HG03066 (cell line): ENCODE measurements at regions not wholly inside any gene's neighbourhood (a gene's known extent, or its start where the extent isn't known, plus 50 kb on each side); places are given as distances from the start of the nearest gene placed in this dataset.

Source experiments
- ATAC-seq: cut with Tn5 transposase; IDR thresholded peaks from one replicate; pipeline ENCODE4 v1.9.1; 2021; ENCODE audit warnings: low read depth; ENCODE audit not compliant: unreplicated experiment

- ATAC-seq: no peak
Observed at GRCh38 chr12:124420996-124421674, 126.2 kb downstream of the RFLNA start.

GRCh38 chr12:124420041-124420995, 125.4 kb downstream of the RFLNA start:
- ATAC-seq: no peak

GRCh38 chr12:124419292-124420040, 124.6 kb downstream of the RFLNA start:
- ATAC-seq: no peak

- no peak for ATAC-seq
Observed at GRCh38 chr12:124418791-124419190, 123.9 kb downstream of the RFLNA start.

GRCh38 chr12:124418156-124418555, 123.3 kb downstream of the RFLNA start:
- no peak for ATAC-seq

- ATAC-seq: no peak
Observed at GRCh38 chr12:124416516-124417395, 121.9 kb downstream of the RFLNA start.

- no peak for ATAC-seq
Observed at GRCh38 chr12:124415064-124415463, 120.2 kb downstream of the RFLNA start.

GRCh38 chr12:124413915-124414314, 119.0 kb downstream of the RFLNA start:
- ATAC-seq: no peak

- no peak for ATAC-seq
Observed at GRCh38 chr12:124413401-124413800, 118.5 kb downstream of the RFLNA start.

GRCh38 chr12:124412646-124413015, 117.7 kb downstream of the RFLNA start:
- no peak for ATAC-seq

- no peak for ATAC-seq
Observed at GRCh38 chr12:124411953-124412645, 117.2 kb downstream of the RFLNA start.

GRCh38 chr12:124411281-124411878, 116.5 kb downstream of the RFLNA start:
- no peak for ATAC-seq

GRCh38 chr12:124410354-124411175, 115.7 kb downstream of the RFLNA start:
- ATAC-seq: no peak

GRCh38 chr12:124408822-124409517, 114.1 kb downstream of the RFLNA start:
- no peak for ATAC-seq

- no peak for ATAC-seq
Observed at GRCh38 chr12:124407074-124407473, 112.2 kb downstream of the RFLNA start.

- no peak for ATAC-seq
Observed at GRCh38 chr12:124406043-124406442, 111.2 kb downstream of the RFLNA start.

- no peak for ATAC-seq
Observed at GRCh38 chr12:124405592-124405991, 110.7 kb downstream of the RFLNA start.

- ATAC-seq: no peak
Observed at GRCh38 chr12:124405151-124405550, 110.3 kb downstream of the RFLNA start.
